ENCODE measurements at regions not wholly inside any gene's neighbourhood (a gene's known extent, or its start where the extent isn't known, plus 50 kb on each side); places are given as distances from the start of the nearest gene placed in this dataset.

DNA sequence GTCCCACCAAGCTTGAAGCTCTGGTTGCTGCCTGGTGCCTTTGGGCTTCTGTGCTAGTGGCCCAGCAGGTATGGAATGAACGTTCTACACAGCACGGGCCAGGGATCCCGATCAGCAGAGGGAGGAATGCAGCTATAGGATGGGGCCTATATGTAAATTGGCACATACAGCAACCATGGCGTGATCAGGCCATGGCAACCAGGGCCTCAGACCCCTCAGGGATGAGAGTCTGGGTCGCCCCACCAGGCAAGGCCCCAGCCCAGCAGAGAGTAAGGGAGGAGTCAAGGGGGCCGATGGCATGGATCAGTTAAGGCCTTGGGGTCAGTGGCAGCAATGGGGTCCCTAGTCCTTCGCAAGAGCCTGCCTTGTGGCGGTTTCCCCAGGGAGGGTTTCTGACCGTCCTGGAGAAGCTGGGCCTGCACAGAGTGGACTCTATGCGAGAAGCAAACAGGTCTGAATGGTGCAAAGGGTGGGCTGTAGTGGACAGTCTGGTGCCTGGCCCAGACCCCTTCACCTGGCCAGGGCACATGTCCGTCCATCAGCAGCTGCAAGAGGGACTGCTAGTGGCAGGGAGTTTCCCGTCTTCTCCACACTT lies 98.2 kb upstream of the SLC22A11 start:
- H3K4me3 Mint-ChIP-seq (ENCODE audit: unreplicated experiment): no peak overlapping the region
- no peaks in the 10 kb centered on the region for H3K27me3 Mint-ChIP-seq (ENCODE audit: unreplicated experiment)
- H3K4me1 Mint-ChIP-seq (ENCODE audit: low read depth, unreplicated experiment): no peaks in the 10 kb centered on the region
- no peak for DNase-seq
- H3K9me3 Mint-ChIP-seq (ENCODE audit: unreplicated experiment): peaks cover 4% of the 10 kb centered on the region
- no peak overlapping the region for H3K27ac Mint-ChIP-seq (ENCODE audit: unreplicated experiment)
- no peaks in the 10 kb centered on the region for H3K36me3 Mint-ChIP-seq (ENCODE audit: unreplicated experiment)
- TF ChIP-seq, protein P1, sequence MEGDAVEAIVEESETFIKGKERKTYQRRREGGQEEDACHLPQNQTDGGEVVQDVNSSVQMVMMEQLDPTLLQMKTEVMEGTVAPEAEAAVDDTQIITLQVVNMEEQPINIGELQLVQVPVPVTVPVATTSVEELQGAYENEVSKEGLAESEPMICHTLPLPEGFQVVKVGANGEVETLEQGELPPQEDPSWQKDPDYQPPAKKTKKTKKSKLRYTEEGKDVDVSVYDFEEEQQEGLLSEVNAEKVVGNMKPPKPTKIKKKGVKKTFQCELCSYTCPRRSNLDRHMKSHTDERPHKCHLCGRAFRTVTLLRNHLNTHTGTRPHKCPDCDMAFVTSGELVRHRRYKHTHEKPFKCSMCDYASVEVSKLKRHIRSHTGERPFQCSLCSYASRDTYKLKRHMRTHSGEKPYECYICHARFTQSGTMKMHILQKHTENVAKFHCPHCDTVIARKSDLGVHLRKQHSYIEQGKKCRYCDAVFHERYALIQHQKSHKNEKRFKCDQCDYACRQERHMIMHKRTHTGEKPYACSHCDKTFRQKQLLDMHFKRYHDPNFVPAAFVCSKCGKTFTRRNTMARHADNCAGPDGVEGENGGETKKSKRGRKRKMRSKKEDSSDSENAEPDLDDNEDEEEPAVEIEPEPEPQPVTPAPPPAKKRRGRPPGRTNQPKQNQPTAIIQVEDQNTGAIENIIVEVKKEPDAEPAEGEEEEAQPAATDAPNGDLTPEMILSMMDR (IDR thresholded peaks at IDR 0.05; ENCODE audit: partially characterized antibody, unreplicated experiment): no peak

DNA sequence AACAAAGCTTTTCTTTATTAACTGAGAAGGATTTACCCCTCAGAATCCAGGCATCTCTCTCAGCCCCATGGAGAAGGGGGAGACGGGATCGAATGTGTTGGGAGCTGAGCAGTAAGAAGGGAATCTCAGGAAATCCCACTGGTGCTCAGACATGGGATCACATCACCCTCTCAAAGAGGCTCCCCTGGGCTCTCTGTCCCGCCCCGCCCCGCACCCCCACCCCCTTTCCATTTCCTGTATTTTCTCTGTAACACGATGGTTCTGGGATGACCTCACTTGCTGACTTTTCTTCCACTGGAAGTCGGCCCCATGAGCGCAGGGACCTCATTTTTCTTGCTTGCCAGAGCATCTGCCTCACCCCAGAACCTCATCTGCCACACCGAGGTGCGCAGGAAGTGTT lies 96.7 kb upstream of the SLC22A11 start:
- TF ChIP-seq, protein P1 (IDR thresholded peaks at IDR 0.05; ENCODE audit: partially characterized antibody, unreplicated experiment): no peak
- Mint-ChIP-seq H3K9me3 (ENCODE audit: unreplicated experiment) (peaks cover 4% of the 10 kb centered on the region), H3K4me1 (ENCODE audit: low read depth, unreplicated experiment) (no peaks in the 10 kb centered on the region), H3K4me3 (ENCODE audit: unreplicated experiment) (no peak overlapping the region), H3K27ac (ENCODE audit: unreplicated experiment) (no peak overlapping the region), H3K27me3 (ENCODE audit: unreplicated experiment) (no peaks in the 10 kb centered on the region), H3K36me3 (ENCODE audit: unreplicated experiment) (no peaks in the 10 kb centered on the region)
- DNase-seq: no peak

DNA sequence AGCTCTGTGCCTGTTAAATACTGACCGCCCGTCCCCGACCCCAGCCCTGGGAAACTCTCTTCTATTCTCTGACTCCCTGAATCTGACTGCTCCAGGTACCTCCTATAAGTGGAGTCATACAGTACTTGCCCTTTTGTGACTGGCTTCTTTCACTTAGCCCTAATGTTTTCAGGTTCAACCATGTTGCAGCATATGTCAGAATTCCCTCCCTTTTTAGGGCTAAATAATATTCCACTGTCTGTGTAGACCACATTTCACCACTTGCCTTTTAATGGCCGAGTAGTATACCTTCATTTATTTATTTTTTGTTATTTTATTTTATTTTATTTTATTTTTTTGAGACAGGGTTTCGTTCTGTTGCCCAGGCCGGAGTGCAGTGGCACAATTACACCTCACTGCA lies 96.1 kb upstream of the SLC22A11 start:
- Mint-ChIP-seq H3K4me1 (ENCODE audit: low read depth, unreplicated experiment) (no peaks in the 10 kb centered on the region), H3K27ac (ENCODE audit: unreplicated experiment) (no peak overlapping the region), H3K36me3 (ENCODE audit: unreplicated experiment) (no peaks in the 10 kb centered on the region), H3K9me3 (ENCODE audit: unreplicated experiment) (peaks cover 4% of the 10 kb centered on the region), H3K27me3 (ENCODE audit: unreplicated experiment) (no peaks in the 10 kb centered on the region), H3K4me3 (ENCODE audit: unreplicated experiment) (no peak overlapping the region)
- TF ChIP-seq, protein P1 (IDR thresholded peaks at IDR 0.05; ENCODE audit: partially characterized antibody, unreplicated experiment): no peak
- DNase-seq: no peak

DNA sequence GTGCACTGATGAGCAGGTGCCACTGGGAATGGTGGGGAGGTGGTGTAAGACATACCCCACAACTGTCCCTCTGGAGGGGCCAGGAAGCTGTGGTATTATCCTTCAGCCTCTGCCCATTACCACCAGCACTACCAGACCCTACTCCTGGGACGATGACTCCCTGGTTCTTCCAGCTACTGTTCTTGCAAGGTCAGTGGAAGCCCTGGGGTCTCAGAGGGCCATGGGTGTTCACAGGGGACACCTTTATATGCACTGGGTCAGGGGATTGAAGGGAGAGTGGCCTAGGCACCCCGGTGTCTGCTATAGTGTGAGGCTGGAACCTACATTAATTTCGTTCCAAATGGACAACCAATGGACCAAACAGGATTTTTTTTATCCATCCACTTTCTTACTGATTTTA lies 94.7 kb upstream of the SLC22A11 start:
- Mint-ChIP-seq H3K9me3 (ENCODE audit: unreplicated experiment) (peaks cover 4% of the 10 kb centered on the region), H3K27me3 (ENCODE audit: unreplicated experiment) (no peaks in the 10 kb centered on the region), H3K27ac (ENCODE audit: unreplicated experiment) (no peak overlapping the region), H3K4me1 (ENCODE audit: low read depth, unreplicated experiment) (no peaks in the 10 kb centered on the region), H3K36me3 (ENCODE audit: unreplicated experiment) (no peaks in the 10 kb centered on the region), H3K4me3 (ENCODE audit: unreplicated experiment) (no peak overlapping the region)
- TF ChIP-seq, protein P1 (IDR thresholded peaks at IDR 0.05; ENCODE audit: partially characterized antibody, unreplicated experiment): no peak
- DNase-seq: no peak

DNA sequence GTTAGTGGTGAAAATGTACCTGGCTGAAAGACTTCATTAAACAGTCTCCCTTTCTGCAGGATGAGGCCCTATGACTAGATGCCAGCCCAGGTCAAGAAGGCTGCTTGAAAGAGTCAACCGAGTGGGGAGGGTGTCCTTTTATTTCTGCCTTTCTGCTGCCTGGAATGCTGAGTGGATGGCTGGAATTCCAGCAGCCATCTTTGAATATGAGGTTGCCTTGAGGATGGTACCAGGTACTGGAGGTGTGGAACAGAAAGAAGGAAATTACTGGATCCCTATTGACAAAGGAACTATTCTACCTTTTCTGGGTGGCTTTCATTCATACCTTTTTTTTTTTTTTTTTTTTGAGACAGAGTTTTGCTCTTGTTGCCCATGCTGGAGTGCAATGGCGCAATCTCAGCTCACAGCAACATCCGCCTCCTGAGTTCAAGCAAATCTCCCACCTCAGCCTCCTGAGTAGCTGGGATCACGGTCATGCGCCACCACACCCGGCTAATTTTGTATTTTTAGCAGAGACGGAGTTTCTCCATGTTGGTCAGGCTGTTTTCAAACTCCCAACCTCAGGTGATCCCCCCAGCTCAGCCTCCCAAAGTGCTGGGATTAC lies 89.5 kb upstream of the SLC22A11 start:
- Mint-ChIP-seq H3K4me3 (ENCODE audit: unreplicated experiment) (no peak overlapping the region), H3K9me3 (ENCODE audit: unreplicated experiment) (peaks cover 2% of the 10 kb centered on the region), H3K27ac (ENCODE audit: unreplicated experiment) (no peak overlapping the region), H3K27me3 (ENCODE audit: unreplicated experiment) (peaks cover 3% of the 10 kb centered on the region), H3K36me3 (ENCODE audit: unreplicated experiment) (peaks cover 5% of the 10 kb centered on the region), H3K4me1 (ENCODE audit: low read depth, unreplicated experiment) (no peaks in the 10 kb centered on the region)
- TF ChIP-seq, protein P1 (IDR thresholded peaks at IDR 0.05; ENCODE audit: partially characterized antibody, unreplicated experiment): no peak
- no peak for DNase-seq

Measured in glutamatergic neuron (in vitro differentiated cells).